Sigmoid colon (tissue), 6 donors: ENCODE measurements at regions not wholly inside any gene's neighbourhood (a gene's known extent, or its start where the extent isn't known, plus 50 kb on each side); places are given as distances from the start of the nearest gene placed in this dataset.

Experiments used
- DNase-seq: peaks from one replicate; pipeline ENCODE4 v3.0.0-alpha.2; 2019
- H3K27ac ChIP-seq, 4 donors: fragments of 200-600 bp; sonication (generic); one replicate each; pipeline ENCODE4 v1.5.1; 2016 to 2019; ENCODE audit warnings: mild to moderate bottlenecking in 1 of 4
- H3K27me3 ChIP-seq, 3 donors: fragments of 200-600 bp; sonication (generic); one replicate each; pipeline ENCODE4 v1.5.1; 2019; ENCODE audit warnings: mild to moderate bottlenecking in 1 of 3
- H3K36me3 ChIP-seq, 4 donors: fragments of 200-600 bp; sonication (generic); one replicate each; pipeline ENCODE4 v1.5.1; 2016 to 2019
- H3K4me1 ChIP-seq, 4 donors: fragments of 200-600 bp; sonication (generic); one replicate each; pipeline ENCODE4 v1.5.1; 2017 to 2019
- H3K4me3 ChIP-seq, 4 donors: fragments of 200-600 bp; sonication (generic); one replicate each; pipeline ENCODE4 v1.5.1; 2017 to 2019; ENCODE audit warnings: mild to moderate bottlenecking in 2 of 4, moderate library complexity in 1 of 4
- H3K9me3 ChIP-seq, 4 donors: fragments of 200-600 bp in 3 of 4; sonication (generic) in 3 of 4; one replicate each; pipeline versions ENCODE4 v1.5.1 to v1.6.1; 2013 to 2019
- EP300 ChIP-seq, 4 donors: sonication (generic); formaldehyde crosslinking; IDR thresholded peaks; one replicate each; pipeline ENCODE4 v1.6.1; 2017; ENCODE audit warnings: antibody characterized with exemption in 4 of 4
- POLR2A ChIP-seq, 2 donors: fragments of 450-650 bp; IDR thresholded peaks; one replicate each; pipeline ENCODE4 v1.6.1; 2016; ENCODE audit warnings: antibody characterized with exemption in 2 of 2, mild to moderate bottlenecking in 2 of 2, moderate library complexity in 2 of 2
- POLR2AphosphoS5 ChIP-seq, 4 donors: sonication (generic); formaldehyde crosslinking; IDR thresholded peaks; one replicate each; pipeline ENCODE4 v1.6.1; 2017; ENCODE audit warnings: antibody characterized with exemption in 4 of 4
- WGBS, 2 donors: extraction: QIAGEN DNeasy Blood & Tissue Kit; methylation state at CpG; one replicate each; pipeline ENCODE4 v1.1.7; 2013; 5-methylcytosine and 5-hydroxymethylcytosine counted together
- intact Hi-C: fragments of 100-400 bp; cut with DNase I; formaldehyde crosslinking; loops from one replicate; pipeline ENCODE4 v1.15.1; 2023
- TF ChIP-seq, protein P1 (sequence below), 4 experiments: fragments of 450-650 bp in 3 of 4; fragments of 200-600 bp in 1 of 4; IDR thresholded peaks; one replicate each; pipeline ENCODE4 v1.5.1; 2016 to 2019; ENCODE audit warnings: antibody characterized with exemption in 4 of 4, mild to moderate bottlenecking in 3 of 4, moderate library complexity in 2 of 4
- donor health status: healthy with polysubstance abuse.
- donor health status: healthy.

DNA sequence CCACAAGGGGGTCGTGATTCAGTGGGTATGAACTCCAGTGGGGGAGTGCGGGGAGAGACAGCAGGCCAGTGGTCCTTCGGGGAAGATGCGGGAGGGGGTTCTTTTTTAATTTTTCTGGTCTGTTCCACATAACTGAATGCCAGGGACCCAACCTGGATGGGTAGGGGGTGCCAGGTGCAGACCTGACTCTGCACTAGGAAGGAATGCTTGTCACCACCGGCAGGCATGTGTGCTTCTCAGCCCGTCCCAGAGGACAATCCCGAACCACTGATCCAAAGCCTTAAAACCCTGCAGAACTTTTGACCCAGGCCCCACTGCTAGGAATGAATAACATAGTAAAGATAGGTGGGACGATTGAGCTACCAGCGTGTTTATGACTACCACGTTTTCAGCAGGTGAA, 72.0 kb downstream of the DIO3 start:
- no peak for TF ChIP-seq POLR2A (IDR thresholded peaks at IDR 0.05)
- TF ChIP-seq EP300 (IDR thresholded peaks at IDR 0.05) = no peak
- TF ChIP-seq, protein P1, sequence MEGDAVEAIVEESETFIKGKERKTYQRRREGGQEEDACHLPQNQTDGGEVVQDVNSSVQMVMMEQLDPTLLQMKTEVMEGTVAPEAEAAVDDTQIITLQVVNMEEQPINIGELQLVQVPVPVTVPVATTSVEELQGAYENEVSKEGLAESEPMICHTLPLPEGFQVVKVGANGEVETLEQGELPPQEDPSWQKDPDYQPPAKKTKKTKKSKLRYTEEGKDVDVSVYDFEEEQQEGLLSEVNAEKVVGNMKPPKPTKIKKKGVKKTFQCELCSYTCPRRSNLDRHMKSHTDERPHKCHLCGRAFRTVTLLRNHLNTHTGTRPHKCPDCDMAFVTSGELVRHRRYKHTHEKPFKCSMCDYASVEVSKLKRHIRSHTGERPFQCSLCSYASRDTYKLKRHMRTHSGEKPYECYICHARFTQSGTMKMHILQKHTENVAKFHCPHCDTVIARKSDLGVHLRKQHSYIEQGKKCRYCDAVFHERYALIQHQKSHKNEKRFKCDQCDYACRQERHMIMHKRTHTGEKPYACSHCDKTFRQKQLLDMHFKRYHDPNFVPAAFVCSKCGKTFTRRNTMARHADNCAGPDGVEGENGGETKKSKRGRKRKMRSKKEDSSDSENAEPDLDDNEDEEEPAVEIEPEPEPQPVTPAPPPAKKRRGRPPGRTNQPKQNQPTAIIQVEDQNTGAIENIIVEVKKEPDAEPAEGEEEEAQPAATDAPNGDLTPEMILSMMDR (IDR thresholded peaks at IDR 0.05) = no peak
- TF ChIP-seq POLR2AphosphoS5 (IDR thresholded peaks at IDR 0.05) = no peak
- 61 to 83% methylated on average over 10 of the region's 10 CpGs for WGBS, 2 donors
- H3K4me3 ChIP-seq = no peak overlapping the region

DNA sequence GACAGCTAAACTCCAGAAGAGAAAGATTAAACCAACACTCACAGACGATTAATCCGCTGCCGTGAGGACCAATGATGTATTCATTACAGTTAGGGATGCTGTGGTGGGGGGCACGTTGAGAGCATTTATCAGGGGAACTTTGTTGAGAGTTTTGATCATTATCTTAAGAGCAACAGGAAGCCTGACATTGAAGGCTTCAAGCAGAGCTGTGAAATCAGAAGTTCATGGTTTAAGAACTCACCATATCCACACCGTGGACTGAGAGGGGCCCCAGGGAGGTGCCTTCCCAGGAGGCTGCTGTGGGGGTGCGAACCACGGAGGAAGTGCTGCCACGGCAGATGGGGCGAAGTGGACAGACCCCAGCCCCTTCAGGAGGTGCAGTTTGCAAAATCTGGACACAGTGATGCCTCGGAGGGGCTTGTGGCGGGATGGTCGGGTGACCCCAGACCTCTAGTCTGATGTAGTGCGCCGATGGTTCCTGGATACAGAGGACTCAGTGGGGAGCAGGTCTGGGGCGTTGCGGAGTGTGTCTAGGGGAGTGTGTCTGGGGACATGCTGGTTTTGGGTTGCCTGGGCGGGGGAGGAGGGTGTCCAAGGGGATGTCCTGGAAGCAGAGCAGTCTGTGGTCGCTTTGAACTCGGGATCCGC, 73.0 kb downstream of the DIO3 start:
- DNase-seq = no peak
- intact Hi-C loops = no loop called here
- Histone ChIP-seq H3K27me3 (no peaks in the 10 kb centered on the region), H3K27ac (no peak overlapping the region), H3K4me3 (no peak overlapping the region), H3K4me1 (no peaks in the 10 kb centered on the region), H3K36me3 (no peaks in the 10 kb centered on the region), H3K9me3 (no peaks in the 10 kb centered on the region)
- TF ChIP-seq POLR2AphosphoS5 (IDR thresholded peaks at IDR 0.05) (no peak), EP300 (IDR thresholded peaks at IDR 0.05) (no peak), POLR2A (IDR thresholded peaks at IDR 0.05) (no peak)
- TF ChIP-seq, protein P1 (IDR thresholded peaks at IDR 0.05) = no peak
- WGBS, 2 donors = 72 to 82% methylated on average over 20 of the region's 20 CpGs

More for the DNA sequence above, 72.0 kb downstream of the DIO3 start:
- intact Hi-C loops = no loop called here
- H3K27me3 ChIP-seq = no peaks in the 10 kb centered on the region
- no peak overlapping the region for H3K27ac ChIP-seq
- no peaks in the 10 kb centered on the region for H3K9me3 ChIP-seq
- peaks cover 0 to 7% (median 6%) of the 10 kb centered on the region in 4 donors for H3K4me1 ChIP-seq
- H3K36me3 ChIP-seq = no peaks in the 10 kb centered on the region
- DNase-seq = no peak

DNA sequence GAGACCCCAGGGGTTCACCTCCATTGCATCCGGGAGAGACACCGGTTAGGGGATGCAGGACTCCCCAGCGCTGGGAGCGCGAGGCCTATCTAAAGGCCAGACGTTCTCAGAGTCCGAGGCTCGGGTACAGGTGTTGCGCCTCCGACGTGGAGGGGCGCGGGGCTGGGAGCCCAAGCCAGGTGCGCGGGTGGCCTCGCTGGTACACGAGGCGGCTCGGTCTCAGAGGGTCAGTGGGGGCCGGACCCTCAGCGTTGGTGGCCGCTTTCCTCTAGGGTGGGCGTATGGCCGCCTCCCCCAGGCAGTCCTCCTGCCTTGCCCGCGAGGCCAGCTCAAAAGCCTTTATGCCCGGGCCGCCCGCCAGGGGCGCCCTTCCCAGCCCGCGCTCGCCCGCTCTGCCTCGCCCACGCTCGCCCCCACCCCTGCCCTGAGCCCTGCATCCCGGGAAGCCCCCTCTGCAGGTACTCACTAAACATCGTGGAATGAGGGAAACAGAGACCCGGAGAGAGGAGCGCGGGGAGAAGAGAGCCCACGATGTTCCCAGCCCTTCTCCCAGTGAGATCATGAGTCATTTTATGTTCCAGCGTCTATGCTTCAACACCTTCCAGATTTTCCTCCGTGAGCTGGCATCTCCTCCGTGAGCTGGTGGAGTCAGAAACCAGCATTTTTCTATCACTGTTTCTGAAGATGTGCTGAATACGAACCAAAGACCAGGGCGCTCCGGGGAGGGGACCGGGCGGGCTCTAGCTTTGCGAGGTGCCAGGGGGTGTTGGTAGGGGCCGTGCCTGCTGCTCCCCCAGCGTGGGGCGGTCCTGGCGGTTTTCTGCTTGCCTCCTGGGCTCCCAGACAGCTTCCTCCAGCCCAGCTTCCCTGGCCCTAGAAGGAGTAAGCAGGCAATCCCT, 73.8 kb downstream of the DIO3 start:
- DNase-seq = no peak
- intact Hi-C loops = no loop called here
- no peak overlapping the region for H3K4me3 ChIP-seq
- WGBS, 2 donors = 91 to 93% methylated on average over 56 of the region's 56 CpGs
- H3K27me3 ChIP-seq = no peaks in the 10 kb centered on the region
- no peaks in the 10 kb centered on the region for H3K9me3 ChIP-seq
- TF ChIP-seq, protein P1 (IDR thresholded peaks at IDR 0.05) = no peak
- no peak for TF ChIP-seq POLR2A (IDR thresholded peaks at IDR 0.05)
- TF ChIP-seq POLR2AphosphoS5 (IDR thresholded peaks at IDR 0.05) = no peak
- TF ChIP-seq EP300 (IDR thresholded peaks at IDR 0.05) = no peak
- H3K27ac ChIP-seq = no peak overlapping the region
- no peaks in the 10 kb centered on the region for H3K4me1 ChIP-seq
- no peaks in the 10 kb centered on the region for H3K36me3 ChIP-seq

DNA sequence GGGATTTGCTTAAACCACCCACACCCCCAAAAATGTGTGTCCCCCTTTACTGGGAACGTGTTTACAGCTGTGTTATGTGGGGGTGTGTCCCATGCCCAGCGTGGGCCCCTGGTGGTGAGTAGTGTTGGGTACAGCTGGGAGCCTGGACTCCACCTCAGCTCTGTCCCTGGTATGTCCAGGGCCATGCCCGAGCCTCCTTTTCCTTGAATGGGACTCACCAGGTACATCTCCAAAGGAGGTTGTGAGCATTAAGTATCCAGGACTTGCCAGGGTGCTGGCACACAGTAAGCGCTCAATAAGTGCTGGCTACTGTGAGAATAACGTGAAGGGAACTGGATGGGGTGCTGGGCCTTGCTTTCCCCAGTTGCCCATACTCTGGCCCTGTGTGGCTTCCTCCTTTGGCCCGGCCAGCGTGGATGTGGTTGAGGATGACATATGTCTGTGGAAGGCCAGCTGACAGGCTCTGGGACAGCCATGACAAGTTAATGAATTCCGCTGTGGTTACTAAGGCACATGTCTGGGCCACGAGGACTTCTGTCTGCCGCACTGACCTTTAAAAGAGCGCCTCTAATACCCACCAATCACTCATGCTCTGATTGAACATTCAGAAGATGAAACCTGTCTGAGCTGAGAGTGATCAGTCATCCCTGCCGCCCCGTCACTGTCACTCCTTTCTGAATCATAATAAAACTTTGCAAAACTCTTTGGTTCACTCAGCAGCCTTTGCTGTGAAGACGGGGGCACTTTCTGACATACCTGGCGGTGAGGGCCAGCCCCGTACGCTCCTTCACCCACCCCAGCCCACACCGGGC, 74.7 kb downstream of the DIO3 start:
- intact Hi-C loops = no loop called here
- no peak for TF ChIP-seq EP300 (IDR thresholded peaks at IDR 0.05)
- no peak for TF ChIP-seq POLR2A (IDR thresholded peaks at IDR 0.05)
- TF ChIP-seq, protein P1 (IDR thresholded peaks at IDR 0.05) = no peak
- TF ChIP-seq POLR2AphosphoS5 (IDR thresholded peaks at IDR 0.05) = no peak
- Histone ChIP-seq H3K4me1 (no peaks in the 10 kb centered on the region), H3K27ac (no peak overlapping the region), H3K36me3 (no peaks in the 10 kb centered on the region), H3K9me3 (no peaks in the 10 kb centered on the region), H3K4me3 (no peak overlapping the region), H3K27me3 (no peaks in the 10 kb centered on the region)
- 80 to 86% methylated on average over 18 of the region's 18 CpGs for WGBS, 2 donors
- DNase-seq = no peak
